Endothelial cell of umbilical vein (primary cell): ENCODE measurements at regions not wholly inside any gene's neighbourhood (a gene's known extent, or its start where the extent isn't known, plus 50 kb on each side); places are given as distances from the start of the nearest gene placed in this dataset.

ENCODE experiments used
- BruUV-seq: library from RNA; stranded (reverse); fragments of 400-500 nt; replicated peaks from 2 replicates; lab custom pipeline; 2021; lab: Mats Ljungman, UMichigan
- CTCF ChIA-PET: fragments of 300-600, 350-600 bp; sonication (Branson Sonifier 250); formaldehyde crosslinking; loops from one replicate; lab custom pipeline; 2021; ENCODE audit warnings: antibody characterized with exemption, inconsistent platforms; lab: Charles Lee
- POLR2A ChIA-PET: fragments of 300-600, 350-600 bp; sonication (Branson Sonifier 250); formaldehyde crosslinking; loops from one replicate; lab custom pipeline; 2021; ENCODE audit warnings: antibody characterized with exemption, inconsistent platforms; lab: Charles Lee
- DNase-seq: peaks from one replicate; pipeline ENCODE4 v3.0.0-alpha.2; 2011; ENCODE audit warnings: low read depth, low spot score
- FAIRE-seq: peaks from 2 replicates; lab custom pipeline; 2011; peaks lifted over from hg19 to GRCh38; lab: Jason Lieb, UNC
- H2AFZ ChIP-seq: 2 replicates; pipeline ENCODE4 v1.6.0; 2012; ENCODE audit warnings: low read depth, low read length, control low read depth, inconsistent platforms
- H3K27ac ChIP-seq: 2 replicates; pipeline ENCODE4 v1.5.1; 2011; ENCODE audit warnings: low read depth, mild to moderate bottlenecking, control low read depth, low read length, moderate library complexity; ENCODE audit not compliant: insufficient read depth
- H3K27me3 ChIP-seq, 2 experiments: 2 replicates each; pipeline versions ENCODE4 v1.6.0 to v1.6.1; 2011; ENCODE audit warnings: low read length in 2 of 2, mixed read lengths in 1 of 2; ENCODE audit not compliant: control insufficient read depth in 2 of 2, insufficient read depth in 2 of 2
- H3K36me3 ChIP-seq, 2 experiments: 2 replicates in 1 of 2; 3 replicates in 1 of 2; pipeline ENCODE4 v1.5.1; 2011; ENCODE audit warnings: low read length in 2 of 2, mild to moderate bottlenecking in 1 of 2, moderate library complexity in 1 of 2; ENCODE audit not compliant: control insufficient read depth in 2 of 2, insufficient read depth in 2 of 2; ENCODE audit errors: extremely low read depth in 1 of 2
- H3K4me1 ChIP-seq: 3 replicates; pipeline ENCODE4 v1.5.1; 2011; ENCODE audit warnings: mild to moderate bottlenecking, low read length; ENCODE audit not compliant: control insufficient read depth, insufficient read depth; ENCODE audit errors: extremely low read depth
- H3K4me2 ChIP-seq: 2 replicates; pipeline ENCODE4 v1.6.1; 2011; ENCODE audit warnings: low read length, control low read depth, mixed read lengths; ENCODE audit not compliant: insufficient read depth
- H3K4me3 ChIP-seq, 3 experiments: fragments of 200-600 bp in 1 of 3; sonication (generic), shearing (Covaris generic) in 1 of 3; replicated peaks in 1 of 3; 2 replicates each; pipeline ENCODE4 v1.5.1; 2011 to 2016; ENCODE audit warnings: control low read depth in 3 of 3, low read length in 3 of 3, mild to moderate bottlenecking in 2 of 3, inconsistent platforms in 1 of 3, low read depth in 1 of 3, moderate library complexity in 1 of 3; ENCODE audit not compliant: insufficient read depth in 1 of 3
- H3K79me2 ChIP-seq: 2 replicates; pipeline ENCODE4 v1.6.0; 2012; ENCODE audit warnings: low read length, inconsistent platforms; ENCODE audit not compliant: control insufficient read depth, insufficient read depth
- H3K9ac ChIP-seq: replicated peaks from 2 replicates; pipeline ENCODE3; 2011; ENCODE audit warnings: low read length, control low read depth; ENCODE audit not compliant: insufficient read depth; ENCODE audit errors: extremely low read depth
- H3K9me1 ChIP-seq: replicated peaks from 3 replicates; pipeline ENCODE4 v1.6.0; 2011; ENCODE audit warnings: mild to moderate bottlenecking, low read length; ENCODE audit not compliant: control insufficient read depth, insufficient read depth; ENCODE audit errors: extremely low read depth
- H3K9me3 ChIP-seq: replicated peaks from 2 replicates; pipeline ENCODE4 v1.5.1; 2012; ENCODE audit warnings: low read length, inconsistent platforms; ENCODE audit not compliant: control insufficient read depth, insufficient read depth
- H4K20me1 ChIP-seq: replicated peaks from 2 replicates; pipeline ENCODE3; 2011; ENCODE audit warnings: mild to moderate bottlenecking, low read length; ENCODE audit not compliant: control insufficient read depth, insufficient read depth; ENCODE audit errors: extremely low read depth
- EZH2 ChIP-seq: IDR thresholded peaks from 2 replicates; pipeline ENCODE4 v1.6.1; 2012; ENCODE audit warnings: borderline replicate concordance, low read depth, mild to moderate bottlenecking, moderate library complexity, low read length, inconsistent platforms; ENCODE audit not compliant: severe bottlenecking
- FOS ChIP-seq: IDR thresholded peaks from 2 replicates; pipeline ENCODE4 v1.6.1; 2011; ENCODE audit warnings: mild to moderate bottlenecking, low read length, moderate library complexity, borderline replicate concordance; ENCODE audit not compliant: insufficient read depth
- GATA2 ChIP-seq: IDR thresholded peaks from 2 replicates; pipeline ENCODE4 v1.7.0; 2011; ENCODE audit warnings: low read depth, mild to moderate bottlenecking, moderate library complexity, mixed read lengths, low read length; ENCODE audit not compliant: insufficient read length, insufficient read depth
- JUN ChIP-seq: IDR thresholded peaks from 2 replicates; pipeline ENCODE4 v1.6.1; 2011; ENCODE audit warnings: borderline replicate concordance, low read depth; ENCODE audit not compliant: insufficient read length, insufficient read depth
- MAX ChIP-seq: IDR thresholded peaks from 2 replicates; pipeline ENCODE4 v1.6.1; 2011; ENCODE audit not compliant: insufficient read depth, insufficient read length
- MYC ChIP-seq: IDR thresholded peaks from one replicate; pipeline ENCODE4 v1.6.1; 2011; ENCODE audit warnings: mild to moderate bottlenecking, low read depth, low read length
- POLR2A ChIP-seq: IDR thresholded peaks from 2 replicates; pipeline ENCODE4 v1.6.1; 2012; ENCODE audit warnings: low read depth, mild to moderate bottlenecking, control low read depth, low read length
- POLR2AphosphoS5 ChIP-seq: IDR thresholded peaks from 2 replicates; pipeline ENCODE4 v1.6.1; 2012; ENCODE audit warnings: low read depth, mild to moderate bottlenecking, control low read depth, low read length, moderate library complexity; ENCODE audit not compliant: insufficient read depth
- dilution Hi-C: fragments of 300-500 bp; cut with MboI; formaldehyde crosslinking; loops from one replicate; pipeline ENCODE4 v1.15.0; 2019; ENCODE audit warnings: low sequenced_read_pairs; ENCODE audit not compliant: extremely low pct_ligation_motif_present
- intact Hi-C: fragments of 100-400 bp; cut with micrococcal nuclease; formaldehyde crosslinking; loops from one replicate; pipeline ENCODE4 v1.10.0; 2022

- FAIRE-seq (no peak), DNase-seq (no peak)
- Histone ChIP-seq H3K9ac (no peak overlapping the region), H3K27ac (no peak overlapping the region), H3K36me3 (no peaks in the 10 kb centered on the region), H3K9me3 (no peaks in the 10 kb centered on the region), H2AFZ (no peak overlapping the region), H3K4me2 (no peak overlapping the region), H3K4me1 (no peaks in the 10 kb centered on the region), H3K4me3 (no peak overlapping the region), H3K79me2 (no peaks in the 10 kb centered on the region), H3K27me3 (no peaks in the 10 kb centered on the region), H4K20me1 (no peaks in the 10 kb centered on the region), H3K9me1 (no peaks in the 10 kb centered on the region)
- ChIA-PET CTCF (no interaction called here), POLR2A (no interaction called here)
- dilution Hi-C loops (no loop called here), intact Hi-C loops (no loop called here)
- no peak for TF ChIP-seq MAX
- TF ChIP-seq GATA2 = no peak
- TF ChIP-seq MYC = no peak
- TF ChIP-seq FOS = no peak
- no peak for TF ChIP-seq JUN
- no TSS peak for BruUV-seq
Measured at GRCh38 chr3:180097626-180098025, 60.9 kb upstream of the PEX5L start.

- dilution Hi-C loops = no loop called here
- TF ChIP-seq MAX (no peak), MYC (no peak), EZH2 (no peak), POLR2AphosphoS5 (no peak), FOS (no peak), JUN (no peak), GATA2 (no peak), POLR2A (no peak)
- BruUV-seq = no TSS peak
Measured at GRCh38 chr3:180102134-180102533, 65.4 kb upstream of the PEX5L start.

More at GRCh38 chr3:180102134-180102533, 65.4 kb upstream of the PEX5L start:
- no peak overlapping the region for H2AFZ ChIP-seq
- H3K27me3 ChIP-seq = no peaks in the 10 kb centered on the region
- H3K79me2 ChIP-seq = no peaks in the 10 kb centered on the region
- no peak overlapping the region for H3K27ac ChIP-seq
- no peaks in the 10 kb centered on the region for H3K36me3 ChIP-seq
- H3K9me3 ChIP-seq = no peaks in the 10 kb centered on the region
- intact Hi-C loops = no loop called here
- H4K20me1 ChIP-seq = no peaks in the 10 kb centered on the region
- H3K9ac ChIP-seq = no peak overlapping the region
- FAIRE-seq (no peak), DNase-seq (no peak)
- POLR2A ChIA-PET = no interaction called here
- CTCF ChIA-PET = no interaction called here
- H3K9me1 ChIP-seq = no peaks in the 10 kb centered on the region
- H3K4me1 ChIP-seq = no peaks in the 10 kb centered on the region
- H3K4me2 ChIP-seq = no peak overlapping the region
- no peak overlapping the region for H3K4me3 ChIP-seq
